Mesenchymal stem cell (in vitro differentiated cells and primary cell): ENCODE measurements at regions not wholly inside any gene's neighbourhood (a gene's known extent, or its start where the extent isn't known, plus 50 kb on each side); places are given as distances from the start of the nearest gene placed in this dataset.

Experiments
- DNase-seq: peaks from one replicate; pipeline ENCODE4 v3.0.0-alpha.2; 2013
- H2AFZ ChIP-seq: one replicate; pipeline ENCODE4 v1.6.1; 2013; ENCODE audit warnings: low read depth, mild to moderate bottlenecking, control low read depth, inconsistent platforms, low read length, moderate library complexity
- H2AK5ac ChIP-seq: 2 replicates; pipeline ENCODE4 v1.6.1; 2013; ENCODE audit warnings: low read length, moderate library complexity, mild to moderate bottlenecking, inconsistent platforms; ENCODE audit not compliant: severe bottlenecking
- H2BK120ac ChIP-seq: one replicate; pipeline ENCODE4 v1.6.1; 2013; ENCODE audit warnings: low read depth, mild to moderate bottlenecking, inconsistent platforms, low read length, moderate library complexity
- H2BK12ac ChIP-seq, 2 experiments: one replicate each; pipeline ENCODE4 v1.6.1; 2013; ENCODE audit warnings: inconsistent platforms in 2 of 2, low read length in 2 of 2, mild to moderate bottlenecking in 2 of 2, moderate library complexity in 2 of 2, control low read depth in 1 of 2
- H2BK15ac ChIP-seq: one replicate; pipeline ENCODE4 v1.6.1; 2013; ENCODE audit warnings: mild to moderate bottlenecking, low read depth, inconsistent platforms; ENCODE audit not compliant: poor library complexity, severe bottlenecking
- H2BK5ac ChIP-seq: 2 replicates; pipeline ENCODE4 v1.6.1; 2013; ENCODE audit warnings: low read depth, mild to moderate bottlenecking, low read length, control low read depth, inconsistent platforms; ENCODE audit not compliant: poor library complexity, severe bottlenecking
- H3K14ac ChIP-seq, 2 experiments: one replicate each; pipeline ENCODE4 v1.6.1; 2013; ENCODE audit warnings: inconsistent platforms in 2 of 2, low read length in 2 of 2, control low read depth in 1 of 2, mild to moderate bottlenecking in 1 of 2, moderate library complexity in 1 of 2
- H3K18ac ChIP-seq, 2 experiments: one replicate each; pipeline ENCODE4 v1.6.1; 2013; ENCODE audit warnings: inconsistent platforms in 2 of 2, low read length in 2 of 2, control low read depth in 1 of 2, low read depth in 1 of 2, mild to moderate bottlenecking in 1 of 2
- H3K23ac ChIP-seq, 2 experiments: one replicate each; pipeline ENCODE4 v1.6.1; 2013; ENCODE audit warnings: inconsistent platforms in 2 of 2, low read length in 2 of 2, mild to moderate bottlenecking in 2 of 2, moderate library complexity in 2 of 2, control low read depth in 1 of 2
- H3K27ac ChIP-seq: 2 replicates; pipeline ENCODE4 v1.5.1; 2013; ENCODE audit warnings: mild to moderate bottlenecking, moderate library complexity, low read length, control low read depth, inconsistent platforms; ENCODE audit not compliant: poor library complexity, severe bottlenecking
- H3K27me3 ChIP-seq, 2 experiments: 2 replicates each; pipeline versions ENCODE4 v1.6.1 to v1.7.0; 2013; ENCODE audit warnings: low read length in 2 of 2, mild to moderate bottlenecking in 2 of 2, moderate library complexity in 2 of 2, control low read depth in 1 of 2, inconsistent platforms in 1 of 2; ENCODE audit not compliant: control insufficient read depth in 1 of 2, insufficient read depth in 1 of 2
- H3K36me3 ChIP-seq, 2 experiments: 2 replicates each; pipeline versions ENCODE4 v1.6.1 to v1.7.0; 2013; ENCODE audit warnings: low read length in 2 of 2, control low read depth in 1 of 2, inconsistent platforms in 1 of 2, low read depth in 1 of 2, mild to moderate bottlenecking in 1 of 2; ENCODE audit not compliant: insufficient read depth in 2 of 2, control insufficient read depth in 1 of 2
- H3K4ac ChIP-seq, 2 experiments: one replicate each; pipeline ENCODE4 v1.6.1; 2013; ENCODE audit warnings: inconsistent platforms in 2 of 2, low read length in 2 of 2, mild to moderate bottlenecking in 2 of 2, moderate library complexity in 2 of 2, control low read depth in 1 of 2, low read depth in 1 of 2
- H3K4me1 ChIP-seq: 2 replicates; pipeline ENCODE4 v1.6.1; 2013; ENCODE audit warnings: low read depth, low read length, control low read depth; ENCODE audit not compliant: control insufficient read depth, insufficient read depth
- H3K4me2 ChIP-seq: 2 replicates; pipeline ENCODE4 v1.6.1; 2013; ENCODE audit warnings: low read length, mild to moderate bottlenecking, inconsistent platforms; ENCODE audit not compliant: poor library complexity, severe bottlenecking
- H3K4me3 ChIP-seq, 2 experiments: 2 replicates each; pipeline versions ENCODE4 v1.5.1 to v1.7.0; 2013; ENCODE audit warnings: low read length in 2 of 2, mild to moderate bottlenecking in 2 of 2, control low read depth in 1 of 2, low read depth in 1 of 2; ENCODE audit not compliant: insufficient read depth in 1 of 2
- H3K79me1 ChIP-seq: replicated peaks from 2 replicates; pipeline ENCODE4 v1.6.1; 2013; ENCODE audit warnings: mild to moderate bottlenecking, control low read depth, low read length, inconsistent platforms; ENCODE audit not compliant: poor library complexity, severe bottlenecking
- H3K9ac ChIP-seq: 2 replicates; pipeline ENCODE4 v1.7.0; 2013; ENCODE audit warnings: mild to moderate bottlenecking, low read length, moderate library complexity
- H3K9me3 ChIP-seq: 2 replicates; pipeline ENCODE4 v1.7.0; 2013; ENCODE audit warnings: mild to moderate bottlenecking, low read length; ENCODE audit not compliant: control insufficient read depth
- H4K8ac ChIP-seq: one replicate; pipeline ENCODE4 v1.6.1; 2013; ENCODE audit warnings: inconsistent platforms, mild to moderate bottlenecking, low read length, moderate library complexity
- H4K91ac ChIP-seq: one replicate; pipeline ENCODE4 v1.6.1; 2013; ENCODE audit warnings: mild to moderate bottlenecking, low read length, inconsistent platforms
- WGBS: methylation state at CpG from one replicate; pipeline ENCODE4 v1.1.7; 2013; ENCODE audit warnings: mixed read lengths; 5-methylcytosine and 5-hydroxymethylcytosine counted together

- Histone ChIP-seq H2AK5ac (no peak overlapping the region), H3K4me2 (no peak overlapping the region), H3K4me3 (no peak overlapping the region), H2BK120ac (no peak overlapping the region), H3K23ac (no peak overlapping the region), H4K8ac (no peak overlapping the region), H3K79me1 (no peaks in the 10 kb centered on the region), H3K4me1 (no peaks in the 10 kb centered on the region), H3K18ac (no peak overlapping the region), H3K9ac (no peak overlapping the region), H2BK15ac (no peak overlapping the region), H2BK12ac (no peak overlapping the region), H3K14ac (no peak overlapping the region), H3K27me3 (peaks cover 0 to 15% of the 10 kb centered on the region in 2 experiments), H3K4ac (no peak overlapping the region), H2AFZ (no peak overlapping the region), H3K27ac (no peak overlapping the region), H3K36me3 (no peaks in the 10 kb centered on the region), H2BK5ac (no peak overlapping the region), H4K91ac (no peak overlapping the region), H3K9me3 (no peaks in the 10 kb centered on the region)
- DNase-seq, result no peak
- 59% methylated on average over 6 of the region's 6 CpGs for WGBS
Measured at GRCh38 chr11:134878785-134879184, 466.7 kb upstream of the B3GAT1 start.

- H3K4me2 ChIP-seq, result no peak overlapping the region
- H3K79me1 ChIP-seq, result no peaks in the 10 kb centered on the region
- no peaks in the 10 kb centered on the region for H3K36me3 ChIP-seq
- H2AFZ ChIP-seq, result no peak overlapping the region
- no peak for DNase-seq
- no peak overlapping the region for H3K18ac ChIP-seq
- H3K14ac ChIP-seq, result no peak overlapping the region
- H2BK12ac ChIP-seq, result no peak overlapping the region
- H2BK120ac ChIP-seq, result no peak overlapping the region
- no peak overlapping the region for H2AK5ac ChIP-seq
- no peak overlapping the region for H3K4ac ChIP-seq
- no peak overlapping the region for H3K9ac ChIP-seq
- H3K4me3 ChIP-seq, result no peak overlapping the region
- H4K8ac ChIP-seq, result no peak overlapping the region
- H3K27ac ChIP-seq, result no peak overlapping the region
- no peaks in the 10 kb centered on the region for H3K4me1 ChIP-seq
- H4K91ac ChIP-seq, result no peak overlapping the region
- WGBS, result 83% methylated on average over 8 of the region's 8 CpGs
- H2BK15ac ChIP-seq, result no peak overlapping the region
- no peak overlapping the region for H3K23ac ChIP-seq
- no peaks in the 10 kb centered on the region for H3K9me3 ChIP-seq
- peaks cover 0 to 19% of the 10 kb centered on the region in 2 experiments for H3K27me3 ChIP-seq
- no peak overlapping the region for H2BK5ac ChIP-seq
Measured at GRCh38 chr11:134876226-134876625, 464.2 kb upstream of the B3GAT1 start.

GRCh38 chr11:134866981-134867675 lies 455.1 kb upstream of the B3GAT1 start:
- no peaks in the 10 kb centered on the region for H3K9me3 ChIP-seq
- no peak overlapping the region for H3K4ac ChIP-seq
- H3K4me1 ChIP-seq, result peaks cover 1% of the 10 kb centered on the region
- H3K27me3 ChIP-seq, result peaks cover 0 to 25% of the 10 kb centered on the region in 2 experiments
- H3K4me2 ChIP-seq, result no peak overlapping the region
- no peak overlapping the region for H3K23ac ChIP-seq
- no peak overlapping the region for H2BK12ac ChIP-seq
- no peak overlapping the region for H2BK5ac ChIP-seq
- WGBS, result 87% methylated on average over 9 of the region's 11 CpGs
- no peak overlapping the region for H2AFZ ChIP-seq
- no peak overlapping the region for H3K9ac ChIP-seq
- no peak overlapping the region for H4K8ac ChIP-seq
- no peak overlapping the region for H2BK120ac ChIP-seq
- H3K18ac ChIP-seq, result no peak overlapping the region
- no peak overlapping the region for H2AK5ac ChIP-seq
- H3K14ac ChIP-seq, result no peak overlapping the region
- no peak overlapping the region for H4K91ac ChIP-seq
- DNase-seq, result no peak
- no peak overlapping the region for H3K4me3 ChIP-seq
- H2BK15ac ChIP-seq, result no peak overlapping the region
- no peaks in the 10 kb centered on the region for H3K36me3 ChIP-seq
- no peak overlapping the region for H3K27ac ChIP-seq
- no peaks in the 10 kb centered on the region for H3K79me1 ChIP-seq

GRCh38 chr11:134866215-134866614 lies 454.2 kb upstream of the B3GAT1 start:
- 68% methylated on average over 6 of the region's 6 CpGs for WGBS
- H3K4me2 ChIP-seq, result no peak overlapping the region

More at GRCh38 chr11:134866215-134866614, 454.2 kb upstream of the B3GAT1 start:
- Histone ChIP-seq H3K14ac (no peak overlapping the region), H3K79me1 (no peaks in the 10 kb centered on the region), H3K27me3 (peaks cover 0 to 22% of the 10 kb centered on the region in 2 experiments), H3K4ac (no peak overlapping the region), H2BK12ac (no peak overlapping the region), H3K23ac (no peak overlapping the region), H4K8ac (no peak overlapping the region), H3K18ac (no peak overlapping the region), H3K9me3 (no peaks in the 10 kb centered on the region), H2AFZ (no peak overlapping the region), H4K91ac (no peak overlapping the region), H3K27ac (no peak overlapping the region), H2BK5ac (no peak overlapping the region), H2BK120ac (no peak overlapping the region), H2AK5ac (no peak overlapping the region), H2BK15ac (no peak overlapping the region), H3K9ac (no peak overlapping the region), H3K4me1 (peaks cover 1% of the 10 kb centered on the region), H3K4me3 (no peak overlapping the region), H3K36me3 (no peaks in the 10 kb centered on the region)
- DNase-seq, result no peak
